Suprapubic skin (tissue), 3 donors: ENCODE measurements at regions not wholly inside any gene's neighbourhood (a gene's known extent, or its start where the extent isn't known, plus 50 kb on each side); places are given as distances from the start of the nearest gene placed in this dataset.

ENCODE experiments used
- POLR2AphosphoS5 ChIP-seq, 3 donors: sonication (generic); formaldehyde crosslinking; IDR thresholded peaks; one replicate each; pipeline ENCODE4 v1.6.1; 2017; ENCODE audit warnings: antibody characterized with exemption in 3 of 3
- TF ChIP-seq, protein P1 (sequence below), 2 donors: fragments of 200-600 bp in 1 of 2; fragments of 450-650 bp in 1 of 2; sonication (generic) in 1 of 2; IDR thresholded peaks; one replicate each; pipeline ENCODE4 v1.5.1; 2016 to 2019; ENCODE audit warnings: antibody characterized with exemption in 2 of 2, mild to moderate bottlenecking in 1 of 2, moderate library complexity in 1 of 2

DNA sequence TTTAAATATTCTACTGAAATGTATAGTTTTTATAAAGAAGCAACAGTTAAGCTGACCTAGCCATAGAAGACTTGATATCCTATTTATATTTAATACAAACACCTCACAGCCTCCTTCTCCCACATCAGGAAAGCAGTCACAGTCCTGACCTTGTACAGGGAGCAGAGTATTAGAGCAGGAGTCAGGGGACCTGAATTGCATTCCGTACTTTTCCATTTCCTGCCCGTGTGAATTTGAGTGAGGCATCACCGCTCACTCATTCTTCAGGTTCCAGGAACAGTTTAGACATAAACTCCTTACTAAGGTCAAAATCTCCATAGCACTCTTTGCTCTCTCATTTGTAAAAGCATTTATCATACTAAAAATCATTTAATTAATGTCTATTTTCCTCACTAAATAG lies 482.5 kb upstream of the FAT3 start:
- TF ChIP-seq, protein P1, sequence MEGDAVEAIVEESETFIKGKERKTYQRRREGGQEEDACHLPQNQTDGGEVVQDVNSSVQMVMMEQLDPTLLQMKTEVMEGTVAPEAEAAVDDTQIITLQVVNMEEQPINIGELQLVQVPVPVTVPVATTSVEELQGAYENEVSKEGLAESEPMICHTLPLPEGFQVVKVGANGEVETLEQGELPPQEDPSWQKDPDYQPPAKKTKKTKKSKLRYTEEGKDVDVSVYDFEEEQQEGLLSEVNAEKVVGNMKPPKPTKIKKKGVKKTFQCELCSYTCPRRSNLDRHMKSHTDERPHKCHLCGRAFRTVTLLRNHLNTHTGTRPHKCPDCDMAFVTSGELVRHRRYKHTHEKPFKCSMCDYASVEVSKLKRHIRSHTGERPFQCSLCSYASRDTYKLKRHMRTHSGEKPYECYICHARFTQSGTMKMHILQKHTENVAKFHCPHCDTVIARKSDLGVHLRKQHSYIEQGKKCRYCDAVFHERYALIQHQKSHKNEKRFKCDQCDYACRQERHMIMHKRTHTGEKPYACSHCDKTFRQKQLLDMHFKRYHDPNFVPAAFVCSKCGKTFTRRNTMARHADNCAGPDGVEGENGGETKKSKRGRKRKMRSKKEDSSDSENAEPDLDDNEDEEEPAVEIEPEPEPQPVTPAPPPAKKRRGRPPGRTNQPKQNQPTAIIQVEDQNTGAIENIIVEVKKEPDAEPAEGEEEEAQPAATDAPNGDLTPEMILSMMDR (IDR thresholded peaks at IDR 0.05): no peak
- no peak for TF ChIP-seq POLR2AphosphoS5 (IDR thresholded peaks at IDR 0.05)
